ENCODE measurements at regions not wholly inside any gene's neighbourhood (a gene's known extent, or its start where the extent isn't known, plus 50 kb on each side); places are given as distances from the start of the nearest gene placed in this dataset.

DNA sequence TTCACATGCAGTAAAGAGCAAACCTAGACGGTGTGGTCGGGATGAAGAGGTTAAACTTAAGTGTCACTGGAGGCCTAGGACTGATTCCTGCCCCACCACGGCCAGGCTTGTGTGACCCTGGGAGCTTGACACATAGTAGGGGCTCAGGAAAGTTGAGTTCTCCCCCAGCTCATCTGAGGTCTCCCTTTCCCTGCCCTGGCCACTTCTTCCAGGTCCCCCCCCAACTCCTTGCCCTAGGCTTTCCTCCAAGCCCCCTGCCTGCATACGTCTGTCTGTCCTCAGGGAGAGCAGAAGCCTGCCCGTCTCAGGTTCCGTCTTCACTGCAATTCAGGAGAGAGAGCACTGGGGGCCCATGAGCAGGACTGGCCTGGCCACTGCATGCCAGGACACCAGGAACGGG, 225.8 kb downstream of the PTPRU start:
- Histone ChIP-seq H3K4me3 (ENCODE audit: low read depth in 1 of 3, low read length in 3 of 3) (no peak overlapping the region), H3K9me3 (ENCODE audit: control insufficient read depth in 4 of 4, low read length in 3 of 4) (peaks cover 0 to 7% (median 5%) of the 10 kb centered on the region in 4 donors), H3K27me3 (ENCODE audit: control insufficient read depth in 4 of 4, insufficient read depth in 4 of 4, low read length in 3 of 4) (peaks cover 0 to 2% (median 0%) of the 10 kb centered on the region in 4 donors), H3K27ac (ENCODE audit: low read depth in 1 of 2, low read length in 2 of 2) (no peak overlapping the region), H3K9ac (ENCODE audit: low read depth in 1 of 2, low read length in 2 of 2) (no peak overlapping the region), H3K4me1 (ENCODE audit: control insufficient read depth in 4 of 4, insufficient read depth in 4 of 4, low read length in 3 of 4) (no peaks in the 10 kb centered on the region), H3K36me3 (ENCODE audit: control insufficient read depth in 4 of 4, insufficient read depth in 3 of 4, low read depth in 1 of 4, low read length in 3 of 4) (no peaks in the 10 kb centered on the region)
- DNase-seq (ENCODE audit: low spot score), result no peak
- 87% methylated on average over 7 of the region's 7 CpGs for WGBS
- TF ChIP-seq HNF4G (IDR thresholded peaks at IDR 0.05) (no peak), SP1 (IDR thresholded peaks at IDR 0.05) (no peak), RAD21 (IDR thresholded peaks at IDR 0.05) (no peak), TAF1 (conservative IDR thresholded peaks at IDR 0.05) (no peak), YY1 (IDR thresholded peaks at IDR 0.05) (no peak)
- TF ChIP-seq, protein P1, sequence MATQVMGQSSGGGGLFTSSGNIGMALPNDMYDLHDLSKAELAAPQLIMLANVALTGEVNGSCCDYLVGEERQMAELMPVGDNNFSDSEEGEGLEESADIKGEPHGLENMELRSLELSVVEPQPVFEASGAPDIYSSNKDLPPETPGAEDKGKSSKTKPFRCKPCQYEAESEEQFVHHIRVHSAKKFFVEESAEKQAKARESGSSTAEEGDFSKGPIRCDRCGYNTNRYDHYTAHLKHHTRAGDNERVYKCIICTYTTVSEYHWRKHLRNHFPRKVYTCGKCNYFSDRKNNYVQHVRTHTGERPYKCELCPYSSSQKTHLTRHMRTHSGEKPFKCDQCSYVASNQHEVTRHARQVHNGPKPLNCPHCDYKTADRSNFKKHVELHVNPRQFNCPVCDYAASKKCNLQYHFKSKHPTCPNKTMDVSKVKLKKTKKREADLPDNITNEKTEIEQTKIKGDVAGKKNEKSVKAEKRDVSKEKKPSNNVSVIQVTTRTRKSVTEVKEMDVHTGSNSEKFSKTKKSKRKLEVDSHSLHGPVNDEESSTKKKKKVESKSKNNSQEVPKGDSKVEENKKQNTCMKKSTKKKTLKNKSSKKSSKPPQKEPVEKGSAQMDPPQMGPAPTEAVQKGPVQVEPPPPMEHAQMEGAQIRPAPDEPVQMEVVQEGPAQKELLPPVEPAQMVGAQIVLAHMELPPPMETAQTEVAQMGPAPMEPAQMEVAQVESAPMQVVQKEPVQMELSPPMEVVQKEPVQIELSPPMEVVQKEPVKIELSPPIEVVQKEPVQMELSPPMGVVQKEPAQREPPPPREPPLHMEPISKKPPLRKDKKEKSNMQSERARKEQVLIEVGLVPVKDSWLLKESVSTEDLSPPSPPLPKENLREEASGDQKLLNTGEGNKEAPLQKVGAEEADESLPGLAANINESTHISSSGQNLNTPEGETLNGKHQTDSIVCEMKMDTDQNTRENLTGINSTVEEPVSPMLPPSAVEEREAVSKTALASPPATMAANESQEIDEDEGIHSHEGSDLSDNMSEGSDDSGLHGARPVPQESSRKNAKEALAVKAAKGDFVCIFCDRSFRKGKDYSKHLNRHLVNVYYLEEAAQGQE (IDR thresholded peaks at IDR 0.05), result no peak
- TF ChIP-seq, protein P2, sequence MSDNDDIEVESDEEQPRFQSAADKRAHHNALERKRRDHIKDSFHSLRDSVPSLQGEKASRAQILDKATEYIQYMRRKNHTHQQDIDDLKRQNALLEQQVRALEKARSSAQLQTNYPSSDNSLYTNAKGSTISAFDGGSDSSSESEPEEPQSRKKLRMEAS (IDR thresholded peaks at IDR 0.05), result no peak
- TF ChIP-seq, protein P3, sequence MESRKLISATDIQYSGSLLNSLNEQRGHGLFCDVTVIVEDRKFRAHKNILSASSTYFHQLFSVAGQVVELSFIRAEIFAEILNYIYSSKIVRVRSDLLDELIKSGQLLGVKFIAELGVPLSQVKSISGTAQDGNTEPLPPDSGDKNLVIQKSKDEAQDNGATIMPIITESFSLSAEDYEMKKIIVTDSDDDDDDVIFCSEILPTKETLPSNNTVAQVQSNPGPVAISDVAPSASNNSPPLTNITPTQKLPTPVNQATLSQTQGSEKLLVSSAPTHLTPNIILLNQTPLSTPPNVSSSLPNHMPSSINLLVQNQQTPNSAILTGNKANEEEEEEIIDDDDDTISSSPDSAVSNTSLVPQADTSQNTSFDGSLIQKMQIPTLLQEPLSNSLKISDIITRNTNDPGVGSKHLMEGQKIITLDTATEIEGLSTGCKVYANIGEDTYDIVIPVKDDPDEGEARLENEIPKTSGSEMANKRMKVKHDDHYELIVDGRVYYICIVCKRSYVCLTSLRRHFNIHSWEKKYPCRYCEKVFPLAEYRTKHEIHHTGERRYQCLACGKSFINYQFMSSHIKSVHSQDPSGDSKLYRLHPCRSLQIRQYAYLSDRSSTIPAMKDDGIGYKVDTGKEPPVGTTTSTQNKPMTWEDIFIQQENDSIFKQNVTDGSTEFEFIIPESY (IDR thresholded peaks at IDR 0.05), result no peak
- TF ChIP-seq, protein P4, sequence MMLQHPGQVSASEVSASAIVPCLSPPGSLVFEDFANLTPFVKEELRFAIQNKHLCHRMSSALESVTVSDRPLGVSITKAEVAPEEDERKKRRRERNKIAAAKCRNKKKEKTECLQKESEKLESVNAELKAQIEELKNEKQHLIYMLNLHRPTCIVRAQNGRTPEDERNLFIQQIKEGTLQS (IDR thresholded peaks at IDR 0.05), result no peak

DNA sequence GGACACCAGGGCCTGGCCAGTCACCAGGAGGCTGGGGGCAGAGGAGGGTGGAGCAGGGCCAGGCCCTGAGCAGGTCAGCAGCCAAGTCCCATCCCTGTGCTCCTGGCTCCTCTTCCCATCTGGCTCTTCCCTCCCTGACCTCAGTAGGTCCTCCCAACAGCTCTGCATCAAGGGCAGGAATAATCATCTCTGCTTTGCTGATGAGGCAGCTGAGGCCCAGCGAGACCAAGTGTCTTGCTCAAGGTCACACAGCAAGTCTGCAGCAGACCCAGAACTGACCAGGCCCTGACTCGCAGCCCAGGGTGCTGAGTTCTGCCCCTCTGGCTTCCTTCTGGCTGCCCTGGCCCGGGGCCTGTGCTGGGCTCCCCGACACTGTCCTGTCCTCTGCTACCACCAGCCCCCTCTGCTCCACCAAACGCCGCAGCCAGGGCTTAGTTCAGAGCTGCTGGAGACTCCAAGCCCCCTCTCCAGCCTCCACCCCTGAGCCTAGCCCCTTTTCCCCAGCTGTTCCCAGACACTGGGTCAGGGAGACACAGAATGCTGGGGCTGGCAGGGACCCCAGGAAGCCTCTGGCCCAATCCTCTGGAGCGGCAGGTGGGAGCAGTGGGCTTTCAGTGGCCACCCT, 224.9 kb downstream of the PTPRU start:
- no peaks in the 10 kb centered on the region for H3K36me3 ChIP-seq (ENCODE audit: control insufficient read depth in 4 of 4, insufficient read depth in 3 of 4, low read depth in 1 of 4, low read length in 3 of 4)
- H3K9me3 ChIP-seq (ENCODE audit: control insufficient read depth in 4 of 4, low read length in 3 of 4), result peaks cover 0 to 7% (median 5%) of the 10 kb centered on the region in 4 donors
- TF ChIP-seq HNF4G (IDR thresholded peaks at IDR 0.05) (no peak), NR2F2 (IDR thresholded peaks at IDR 0.05) (no peak), JUND (IDR thresholded peaks at IDR 0.05) (no peak)
- TF ChIP-seq, protein P3 (IDR thresholded peaks at IDR 0.05), result no peak
- no peak overlapping the region for H3K27ac ChIP-seq (ENCODE audit: low read depth in 1 of 2, low read length in 2 of 2)
- no peaks in the 10 kb centered on the region for H3K4me1 ChIP-seq (ENCODE audit: control insufficient read depth in 4 of 4, insufficient read depth in 4 of 4, low read length in 3 of 4)
- no peak overlapping the region for H3K9ac ChIP-seq (ENCODE audit: low read depth in 1 of 2, low read length in 2 of 2)
- peaks cover 0 to 2% (median 0%) of the 10 kb centered on the region in 4 donors for H3K27me3 ChIP-seq (ENCODE audit: control insufficient read depth in 4 of 4, insufficient read depth in 4 of 4, low read length in 3 of 4)
- WGBS, result 93% methylated on average over 7 of the region's 7 CpGs
- H3K4me3 ChIP-seq (ENCODE audit: low read depth in 1 of 3, low read length in 3 of 3), result no peak overlapping the region
- no peak for DNase-seq (ENCODE audit: low spot score)
